ENCODE measurements at regions not wholly inside any gene's neighbourhood (a gene's known extent, or its start where the extent isn't known, plus 50 kb on each side); places are given as distances from the start of the nearest gene placed in this dataset.

GRCh38 chrX:43283187-43283586 is 372.9 kb upstream of the MAOA start:
- TF ChIP-seq POLR2AphosphoS5 (IDR thresholded peaks at IDR 0.05; ENCODE audit: low read depth, low read length), result no peak
- no peak for TF ChIP-seq POLR2A (IDR thresholded peaks at IDR 0.05; ENCODE audit: low read depth, low read length)
- no peak for TF ChIP-seq TAF1 (IDR thresholded peaks at IDR 0.05; ENCODE audit: low read depth, low read length)
- no peak for TF ChIP-seq POU2F2 (IDR thresholded peaks at IDR 0.05; ENCODE audit: low read depth, low read length)
